ENCODE measurements at regions not wholly inside any gene's neighbourhood (a gene's known extent, or its start where the extent isn't known, plus 50 kb on each side); places are given as distances from the start of the nearest gene placed in this dataset.

- no peak overlapping the region for H3K27ac Mint-ChIP-seq
- H3K27me3 ChIP-seq (ENCODE audit: insufficient read depth, low read length) = no peaks in the 10 kb centered on the region
- H3K79me2 ChIP-seq (ENCODE audit: insufficient read depth, low read length) = no peaks in the 10 kb centered on the region
- no peak overlapping the region for H3K4me2 ChIP-seq (ENCODE audit: insufficient read depth, insufficient read length, low read length)
- H3K23ac ChIP-seq (ENCODE audit: insufficient read length, low read depth, low read length) = no peak overlapping the region
- no peak for TF ChIP-seq CTCF (conservative IDR thresholded peaks at IDR 0.05)
- no peaks in the 10 kb centered on the region; a peak in 1 of 5 replicates for H3K9me3 Mint-ChIP-seq
- H2BK12ac ChIP-seq (ENCODE audit: insufficient read length, low read depth, low read length) = no peak overlapping the region
- no CpG with 5 or more reads among the region's 1 CpG for WGBS (ENCODE audit: extremely low coverage, insufficient read length, low lambda C conversion rate)
- no peaks in the 10 kb centered on the region for H3K9me3 ChIP-seq (ENCODE audit: control insufficient read depth, low read depth, low read length)
- H4K8ac ChIP-seq (replicated peaks; ENCODE audit: insufficient read length, low read depth, low read length) = no peak overlapping the region
- H2AFZ ChIP-seq (ENCODE audit: low read length) = no peak overlapping the region
- no peak overlapping the region for H3K4ac ChIP-seq (ENCODE audit: low read depth, low read length)
- no peak overlapping the region for H2BK5ac ChIP-seq (ENCODE audit: insufficient read length, low read length)
- H4K5ac ChIP-seq (ENCODE audit: insufficient read length, low read depth, low read length) = no peak overlapping the region
- no peaks in the 10 kb centered on the region for H3K23me2 ChIP-seq (ENCODE audit: insufficient read length, low read depth, low read length, poor library complexity, severe bottlenecking)
- H3K79me1 ChIP-seq (ENCODE audit: insufficient read depth, low read depth, low read length, poor library complexity, severe bottlenecking) = no peaks in the 10 kb centered on the region
- H3T11ph ChIP-seq (ENCODE audit: low read length) = no peak overlapping the region
- no peaks in the 10 kb centered on the region for H3K27me3 Mint-ChIP-seq (ENCODE audit: low read depth)
- no peak overlapping the region for H4K91ac ChIP-seq (ENCODE audit: insufficient read length, low read depth, low read length)
- no peak overlapping the region for H3K4me3 Mint-ChIP-seq
- no peak overlapping the region for H3K27ac ChIP-seq (ENCODE audit: insufficient read length, low read depth, low read length)
- DNase-seq = no peak
- H2AK5ac ChIP-seq (ENCODE audit: insufficient read length, low read length) = no peak overlapping the region
- no peaks in the 10 kb centered on the region for H3K4me1 Mint-ChIP-seq
- H2BK120ac ChIP-seq (ENCODE audit: low read depth, low read length, poor library complexity, severe bottlenecking) = no peak overlapping the region
- no peaks in the 10 kb centered on the region for H3K36me3 Mint-ChIP-seq (ENCODE audit: insufficient read depth in 1 of 3, low read depth in 3 of 3)
- H3K14ac ChIP-seq (ENCODE audit: insufficient read depth, low read length) = no peak overlapping the region
- H2BK20ac ChIP-seq (ENCODE audit: low read depth, low read length, poor library complexity, severe bottlenecking) = no peak overlapping the region
- H3K56ac ChIP-seq (ENCODE audit: insufficient read length, low read depth, low read length) = no peak overlapping the region
- no peak overlapping the region for H3K9ac ChIP-seq (ENCODE audit: extremely low read depth, insufficient read length, low read length)
- no peak overlapping the region for H3K18ac ChIP-seq (ENCODE audit: insufficient read length, low read depth, low read length)
- no peaks in the 10 kb centered on the region for H4K20me1 ChIP-seq (ENCODE audit: control insufficient read depth, insufficient read depth, insufficient read length)
- no peaks in the 10 kb centered on the region for H3K4me1 ChIP-seq (ENCODE audit: insufficient read depth, low read length)
- no peak overlapping the region for H2BK15ac ChIP-seq (ENCODE audit: low read depth, low read length)
These were observed 90.0 kb upstream of the ERBB4 start for GRCh38 chr2:212628586-212628985.
